Spleen (tissue), 11 donors: ENCODE measurements at regions not wholly inside any gene's neighbourhood (a gene's known extent, or its start where the extent isn't known, plus 50 kb on each side); places are given as distances from the start of the nearest gene placed in this dataset.

Experiments used
- DNase-seq: peaks from one replicate; pipeline ENCODE4 v3.0.0-alpha.2; 2020
- H3K27ac ChIP-seq, 8 donors: fragments of 200-600 bp; sonication (generic) in 7 of 8; 1 replicate in 4 of 8; 2 replicates in 4 of 8; pipeline versions ENCODE4 v1.5.0 to v1.8.0; 2016 to 2021; ENCODE audit warnings: inconsistent platforms in 4 of 8, mild to moderate bottlenecking in 4 of 8, moderate library complexity in 1 of 8
- H3K27me3 ChIP-seq, 7 donors: fragments of 200-600 bp; sonication (generic) in 6 of 7; replicated peaks in 1 of 7; 1 replicate in 4 of 7; 2 replicates in 3 of 7; pipeline versions ENCODE4 v1.5.0 to v1.8.0; 2016 to 2021; ENCODE audit warnings: inconsistent platforms in 3 of 7, mild to moderate bottlenecking in 1 of 7
- H3K36me3 ChIP-seq, 6 donors: fragments of 200-600 bp; sonication (generic) in 5 of 6; 1 replicate in 4 of 6; 2 replicates in 2 of 6; pipeline versions ENCODE4 v1.5.0 to v1.8.0; 2016 to 2021; ENCODE audit warnings: inconsistent platforms in 2 of 6
- H3K4me1 ChIP-seq, 6 donors: fragments of 200-600 bp; sonication (generic) in 5 of 6; 1 replicate in 3 of 6; 2 replicates in 3 of 6; pipeline versions ENCODE4 v1.5.0 to v1.8.0; 2016 to 2021; ENCODE audit warnings: inconsistent platforms in 3 of 6
- H3K4me3 ChIP-seq, 8 donors: fragments of 200-600 bp; sonication (generic) in 7 of 8; 1 replicate in 4 of 8; 2 replicates in 4 of 8; pipeline versions ENCODE4 v1.5.0 to v1.8.0; 2016 to 2021; ENCODE audit warnings: inconsistent platforms in 4 of 8, mild to moderate bottlenecking in 4 of 8, moderate library complexity in 2 of 8
- H3K9me3 ChIP-seq, 8 donors: fragments of 200-600 bp; sonication (generic) in 7 of 8; 1 replicate in 4 of 8; 2 replicates in 4 of 8; pipeline versions ENCODE4 v1.5.0 to v1.8.0; 2016 to 2021; ENCODE audit warnings: inconsistent platforms in 4 of 8
- CTCF ChIP-seq, 11 experiments: fragments of 200-600 bp in 7 of 11; fragments of 450-650 bp in 4 of 11; sonication (generic) in 4 of 11; IDR thresholded peaks in 8 of 11; conservative IDR thresholded peaks in 3 of 11; 1 replicate in 7 of 11; 2 replicates in 4 of 11; pipeline versions ENCODE4 v1.4.0 to v1.8.0; 2016 to 2021; ENCODE audit warnings: antibody characterized with exemption in 11 of 11, inconsistent platforms in 4 of 11, mild to moderate bottlenecking in 1 of 11
- POLR2A ChIP-seq, 3 donors: fragments of 450-650 bp; IDR thresholded peaks; one replicate each; pipeline ENCODE4 v1.5.1; 2017; ENCODE audit warnings: antibody characterized with exemption in 3 of 3, mild to moderate bottlenecking in 1 of 3
- POLR2AphosphoS5 ChIP-seq, 3 donors: sonication (generic); formaldehyde crosslinking; IDR thresholded peaks; one replicate each; pipeline ENCODE4 v1.5.1; 2017; ENCODE audit warnings: antibody characterized with exemption in 3 of 3
- WGBS, 5 donors: extraction: QIAGEN DNeasy Blood & Tissue Kit in 3 of 5; methylation state at CpG; one replicate each; pipeline versions ENCODE4 v1.1.5 to v1.1.7; 2013 to 2018; 5-methylcytosine and 5-hydroxymethylcytosine counted together
- intact Hi-C: fragments of 100-400 bp; cut with DNase I; formaldehyde crosslinking; loops from one replicate; pipeline ENCODE4 v1.15.0; 2023; ENCODE audit warnings: low total_unique reads
- donor health status: healthy with polysubstance abuse.
- donor health status: DM: no; HTN: no; CAD: no; lungs with moderate emphysema.
- donor health status: DM: no; HTN: no; CAD: no.
- donor health status: Bipolar disorder and iron deficiency.
- donor health status: healthy.
- donor health status: DM: no; HTN: no; CAD: no.
- donor health status: DM: yes; HTN: yes; CAD: no.

- H3K9me3 ChIP-seq: no peaks in the 10 kb centered on the region
- H3K27me3 ChIP-seq: no peaks in the 10 kb centered on the region
- no peak overlapping the region for H3K4me3 ChIP-seq
- no peak overlapping the region for H3K27ac ChIP-seq
- intact Hi-C loops: no loop called here
- no peaks in the 10 kb centered on the region for H3K36me3 ChIP-seq
- 69 to 87% (median 75%) methylated on average over 3 of the region's 3 CpGs for WGBS, 5 donors
- no peak for TF ChIP-seq CTCF (IDR thresholded peaks at IDR 0.05 in 8 of 11, conservative IDR thresholded peaks at IDR 0.05 in 3 of 11)
- TF ChIP-seq POLR2AphosphoS5 (IDR thresholded peaks at IDR 0.05): no peak
- no peak for TF ChIP-seq POLR2A (IDR thresholded peaks at IDR 0.05)
- H3K4me1 ChIP-seq: no peaks in the 10 kb centered on the region
- DNase-seq: no peak
These were observed 113.6 kb downstream of the LSMEM1 start for GRCh38 chr7:112594397-112594796.

GRCh38 chr7:112596260-112596659 is 115.5 kb downstream of the LSMEM1 start:
- no peaks in the 10 kb centered on the region for H3K27me3 ChIP-seq
- TF ChIP-seq POLR2A (IDR thresholded peaks at IDR 0.05) (no peak), CTCF (IDR thresholded peaks at IDR 0.05 in 8 of 11, conservative IDR thresholded peaks at IDR 0.05 in 3 of 11) (no peak), POLR2AphosphoS5 (IDR thresholded peaks at IDR 0.05) (no peak)
- no peak overlapping the region for H3K4me3 ChIP-seq
- DNase-seq: no peak
- WGBS, 5 donors: 28 to 72% (median 55%) methylated on average over 3 of the region's 3 CpGs
- H3K9me3 ChIP-seq: no peaks in the 10 kb centered on the region
- H3K4me1 ChIP-seq: no peaks in the 10 kb centered on the region
- no peak overlapping the region for H3K27ac ChIP-seq
- H3K36me3 ChIP-seq: no peaks in the 10 kb centered on the region
- intact Hi-C loops: no loop called here

GRCh38 chr7:112596981-112597380 is 116.2 kb downstream of the LSMEM1 start:
- H3K4me1 ChIP-seq: no peaks in the 10 kb centered on the region
- H3K36me3 ChIP-seq: no peaks in the 10 kb centered on the region
- no peak overlapping the region for H3K27ac ChIP-seq
- WGBS, 5 donors: 76 to 89% (median 86%) methylated on average over 2 of the region's 2 CpGs
- H3K9me3 ChIP-seq: no peaks in the 10 kb centered on the region
- H3K27me3 ChIP-seq: no peaks in the 10 kb centered on the region
- no peak for TF ChIP-seq POLR2A (IDR thresholded peaks at IDR 0.05)
- TF ChIP-seq CTCF (IDR thresholded peaks at IDR 0.05 in 8 of 11, conservative IDR thresholded peaks at IDR 0.05 in 3 of 11): no peak
- TF ChIP-seq POLR2AphosphoS5 (IDR thresholded peaks at IDR 0.05): no peak
- intact Hi-C loops: no loop called here
- DNase-seq: no peak
- no peak overlapping the region for H3K4me3 ChIP-seq

- TF ChIP-seq POLR2AphosphoS5 (IDR thresholded peaks at IDR 0.05) (no peak), POLR2A (IDR thresholded peaks at IDR 0.05) (no peak), CTCF (IDR thresholded peaks at IDR 0.05 in 8 of 11, conservative IDR thresholded peaks at IDR 0.05 in 3 of 11) (no peak)
- 81 to 87% (median 85%) methylated on average over 1 of the region's 1 CpG for WGBS, 5 donors
- H3K36me3 ChIP-seq: no peaks in the 10 kb centered on the region
- H3K9me3 ChIP-seq: no peaks in the 10 kb centered on the region
- H3K27ac ChIP-seq: no peak overlapping the region
- intact Hi-C loops: no loop called here
- DNase-seq: no peak
- H3K4me1 ChIP-seq: no peaks in the 10 kb centered on the region
- no peaks in the 10 kb centered on the region for H3K27me3 ChIP-seq
- H3K4me3 ChIP-seq: no peak overlapping the region
These were observed 122.9 kb downstream of the LSMEM1 start for GRCh38 chr7:112603673-112604072.
